Fibroblast of skin of back (primary cell): ENCODE measurements at regions not wholly inside any gene's neighbourhood (a gene's known extent, or its start where the extent isn't known, plus 50 kb on each side); places are given as distances from the start of the nearest gene placed in this dataset.
A peak's percentile ranks its signal among the peaks of the same experiment; 100 is the strongest.
"Not testable (repeated sequence)": the region's sequence is repeated elsewhere in the genome, so short reads cannot be mapped to it uniquely, and the experiment has no call there.

Source experiments
- DNase-seq: peaks from one replicate; pipeline ENCODE4 v3.0.0-alpha.2; 2013

- DNase-seq: no peak
These were observed 101.5 kb upstream of the RAP1B start for GRCh38 chr12:68509242-68509641.

GRCh38 chr12:68510397-68510796 is 100.3 kb upstream of the RAP1B start:
- DNase-seq: no peak

- DNase-seq: no peak
These were observed 95.8 kb upstream of the RAP1B start for GRCh38 chr12:68514807-68515411.

GRCh38 chr12:68515793-68516192 is 94.9 kb upstream of the RAP1B start:
- no peak for DNase-seq

DNA sequence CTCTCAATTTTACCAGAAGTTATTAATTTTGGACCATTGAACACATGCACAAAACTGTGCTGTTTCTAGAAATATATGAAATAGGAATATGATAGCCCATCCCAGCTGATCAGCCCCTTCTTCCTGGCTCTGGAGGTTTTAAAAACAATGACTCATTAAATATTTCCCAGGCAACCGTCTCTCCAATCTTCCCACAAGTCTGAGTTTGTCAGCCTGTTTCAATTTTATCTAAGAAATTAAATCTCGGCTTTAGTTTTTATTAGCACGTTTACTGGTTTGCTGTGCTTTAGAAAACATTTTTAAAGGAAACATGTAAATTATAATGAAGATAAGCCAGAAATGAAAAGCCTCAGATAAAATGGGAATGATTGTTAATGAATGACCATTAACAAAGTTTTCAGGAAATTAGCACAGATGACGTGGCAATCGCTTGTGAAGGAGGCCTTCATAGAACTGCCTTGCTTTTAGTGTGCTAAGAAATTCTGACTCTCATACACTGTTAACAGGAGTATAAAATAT is 89.3 kb upstream of the RAP1B start:
- DNase-seq: peak; percentile 88

DNA sequence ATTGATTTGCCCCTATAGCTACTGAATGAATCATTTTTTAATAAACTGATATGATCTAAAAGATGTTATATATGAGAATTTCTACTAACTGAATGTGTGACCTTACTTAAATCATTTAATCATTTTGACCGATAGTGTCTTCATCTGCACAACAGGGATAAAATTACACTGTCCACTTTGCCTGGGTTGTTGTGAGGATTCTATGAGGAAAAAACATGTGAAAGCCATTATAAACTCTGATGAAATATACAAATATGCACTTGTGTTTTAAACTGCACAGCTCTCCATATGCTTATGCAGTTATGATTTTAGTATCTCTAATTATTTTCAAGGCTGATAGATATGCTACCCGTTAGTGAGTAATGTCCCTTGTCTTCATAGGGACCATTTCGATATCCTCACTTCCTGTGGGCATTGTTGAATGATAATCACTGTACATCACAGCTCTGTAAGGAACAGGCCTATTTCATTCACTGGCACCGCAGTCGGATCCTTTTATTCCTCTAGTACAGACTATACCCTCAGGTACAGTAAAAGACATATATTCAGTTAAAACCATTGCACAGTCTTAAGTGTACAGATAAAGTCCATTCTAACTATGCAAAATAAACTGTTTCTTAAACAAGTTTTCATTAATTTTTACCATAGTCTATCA is 88.7 kb upstream of the RAP1B start:
- peak; percentile 33 for DNase-seq

GRCh38 chr12:68529466-68529865 is 81.2 kb upstream of the RAP1B start:
- no peak for DNase-seq

DNA sequence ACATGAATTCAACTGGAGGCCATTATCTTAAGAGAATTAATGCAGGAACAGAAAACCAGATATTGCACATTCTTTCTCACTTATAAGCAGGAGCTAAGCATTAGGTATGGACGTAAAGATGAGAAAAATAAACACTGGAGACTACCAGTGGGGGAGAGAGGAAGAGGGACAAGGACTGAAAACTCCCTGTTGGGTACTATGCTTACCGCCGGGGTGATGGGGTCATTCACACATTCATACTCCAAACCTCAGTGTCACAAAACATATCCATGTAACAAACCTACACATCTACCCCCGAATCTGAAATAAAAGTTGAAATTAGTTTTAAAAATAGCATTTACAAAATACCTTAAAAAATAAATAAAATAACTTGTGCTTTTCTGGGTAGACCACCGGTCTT is 80.8 kb upstream of the RAP1B start:
- DNase-seq: no peak

DNA sequence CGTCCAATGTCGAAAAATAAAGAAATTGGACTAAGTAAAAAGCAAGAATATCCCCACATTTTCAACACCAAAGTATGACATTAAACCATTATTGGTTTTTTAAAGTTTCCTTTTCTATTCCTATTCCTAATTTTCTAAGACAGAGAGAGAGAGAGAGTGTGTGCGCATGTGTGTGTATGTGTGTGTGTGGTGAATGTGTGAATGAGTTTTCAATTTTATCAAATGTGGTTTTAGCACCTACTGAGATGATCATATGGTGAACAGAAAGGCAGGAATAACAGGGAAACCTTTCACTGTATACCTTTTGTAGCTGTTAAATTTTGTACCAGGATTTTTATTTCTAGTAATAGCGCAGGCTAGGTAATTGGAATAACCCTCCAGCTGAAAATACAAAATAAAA is 80.4 kb upstream of the RAP1B start:
- no peak for DNase-seq

DNA sequence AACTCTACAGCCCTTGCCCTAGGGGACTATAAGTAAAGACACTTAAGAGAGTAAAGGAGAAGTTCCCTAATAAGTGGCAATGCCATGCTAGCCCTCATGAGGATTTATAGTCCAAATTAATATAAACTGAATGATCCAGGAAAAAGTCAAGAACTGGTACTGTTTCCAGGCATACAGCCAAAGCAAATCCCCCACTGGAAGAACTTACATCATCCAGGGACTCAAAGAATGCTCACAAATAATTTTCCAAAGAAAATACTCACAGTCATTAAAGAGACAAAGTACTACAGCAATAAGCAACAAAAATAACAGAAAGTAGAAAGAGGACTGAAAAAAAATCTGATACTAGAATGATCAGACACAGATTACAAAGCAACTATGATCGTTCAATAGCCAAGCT is 79.7 kb upstream of the RAP1B start:
- peak; percentile 90 for DNase-seq

DNA sequence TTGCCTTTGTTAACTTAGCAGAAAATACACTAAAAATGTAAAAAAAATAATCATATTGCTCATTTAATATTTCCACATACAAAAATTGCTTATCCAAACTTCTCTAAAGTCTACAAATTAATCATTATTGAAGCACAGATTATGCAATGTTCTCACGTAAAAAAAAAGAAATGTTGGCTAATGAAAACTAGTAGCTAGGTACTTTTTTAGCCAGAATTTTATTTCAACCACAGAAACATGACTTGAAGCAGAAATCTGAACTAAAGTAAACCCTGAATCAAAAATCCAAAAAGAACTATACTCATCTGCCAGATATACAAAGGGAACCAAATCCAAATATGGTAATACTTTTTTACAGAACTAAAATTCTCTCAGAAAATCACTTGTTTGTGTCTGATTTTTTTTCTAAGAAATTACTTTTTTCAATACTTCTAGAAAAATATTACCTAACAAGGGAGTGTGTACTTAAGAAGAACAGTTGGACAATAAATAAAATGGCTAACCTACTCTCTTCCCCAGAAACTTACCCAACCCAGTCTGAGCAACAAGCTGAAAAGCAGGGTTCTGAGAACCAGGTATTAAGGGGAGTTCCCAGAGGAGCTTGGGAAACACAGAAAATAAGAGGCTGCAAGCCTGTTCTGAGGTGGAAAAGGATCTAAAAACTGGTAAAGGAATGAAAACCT is 78.4 kb upstream of the RAP1B start:
- DNase-seq: no peak

- DNase-seq: no peak
These were observed 77.8 kb upstream of the RAP1B start for GRCh38 chr12:68532887-68533248.

DNA sequence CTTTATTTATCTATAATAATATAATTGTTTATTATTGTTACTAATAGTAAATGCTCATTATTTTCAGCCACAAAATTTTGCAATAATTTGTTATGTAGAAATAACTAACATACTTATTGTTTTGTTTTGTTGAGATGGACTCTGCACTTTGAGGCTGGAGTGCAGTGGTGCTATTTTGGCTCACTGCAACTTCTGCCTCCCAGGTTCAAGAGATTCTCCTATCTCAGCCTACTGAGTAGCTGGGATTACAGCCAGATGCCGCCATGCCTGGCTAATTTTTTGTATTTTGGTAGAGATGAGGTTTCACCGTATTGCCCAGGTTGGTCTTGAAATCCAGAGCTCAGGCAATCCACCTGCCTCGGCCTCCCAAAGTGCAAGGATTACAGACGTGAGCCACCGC is 76.6 kb upstream of the RAP1B start:
- DNase-seq: no peak

DNA sequence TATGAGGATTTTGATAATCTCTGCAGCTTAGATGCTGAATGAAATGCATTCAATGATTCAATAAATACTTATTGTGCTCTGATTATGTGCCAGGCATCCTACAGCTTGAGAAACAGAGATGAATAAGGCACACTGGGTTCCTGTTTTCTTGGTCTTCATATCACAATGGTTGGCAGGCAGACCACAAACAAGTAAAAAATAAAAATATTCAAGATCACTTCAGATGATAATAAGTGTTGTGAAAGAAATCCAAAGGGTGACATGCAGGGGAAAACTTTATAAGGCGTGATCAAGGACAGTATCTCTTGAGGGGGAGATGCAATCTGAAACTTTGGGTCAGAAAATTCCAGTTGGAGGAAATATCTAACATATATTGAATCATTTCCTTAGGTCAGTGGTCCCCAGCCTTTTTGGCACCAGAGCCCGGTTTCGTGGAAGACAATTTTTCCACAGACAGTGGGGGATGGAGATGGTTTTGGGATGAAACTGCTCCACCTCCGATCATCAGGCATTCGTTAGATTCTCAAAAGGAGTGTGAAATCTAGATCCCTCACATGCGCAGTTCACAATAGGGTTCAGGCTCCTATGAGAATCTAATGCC is 73.7 kb upstream of the RAP1B start:
- no peak for DNase-seq

- no peak for DNase-seq
These were observed 73.1 kb upstream of the RAP1B start for GRCh38 chr12:68537571-68537970.

DNA sequence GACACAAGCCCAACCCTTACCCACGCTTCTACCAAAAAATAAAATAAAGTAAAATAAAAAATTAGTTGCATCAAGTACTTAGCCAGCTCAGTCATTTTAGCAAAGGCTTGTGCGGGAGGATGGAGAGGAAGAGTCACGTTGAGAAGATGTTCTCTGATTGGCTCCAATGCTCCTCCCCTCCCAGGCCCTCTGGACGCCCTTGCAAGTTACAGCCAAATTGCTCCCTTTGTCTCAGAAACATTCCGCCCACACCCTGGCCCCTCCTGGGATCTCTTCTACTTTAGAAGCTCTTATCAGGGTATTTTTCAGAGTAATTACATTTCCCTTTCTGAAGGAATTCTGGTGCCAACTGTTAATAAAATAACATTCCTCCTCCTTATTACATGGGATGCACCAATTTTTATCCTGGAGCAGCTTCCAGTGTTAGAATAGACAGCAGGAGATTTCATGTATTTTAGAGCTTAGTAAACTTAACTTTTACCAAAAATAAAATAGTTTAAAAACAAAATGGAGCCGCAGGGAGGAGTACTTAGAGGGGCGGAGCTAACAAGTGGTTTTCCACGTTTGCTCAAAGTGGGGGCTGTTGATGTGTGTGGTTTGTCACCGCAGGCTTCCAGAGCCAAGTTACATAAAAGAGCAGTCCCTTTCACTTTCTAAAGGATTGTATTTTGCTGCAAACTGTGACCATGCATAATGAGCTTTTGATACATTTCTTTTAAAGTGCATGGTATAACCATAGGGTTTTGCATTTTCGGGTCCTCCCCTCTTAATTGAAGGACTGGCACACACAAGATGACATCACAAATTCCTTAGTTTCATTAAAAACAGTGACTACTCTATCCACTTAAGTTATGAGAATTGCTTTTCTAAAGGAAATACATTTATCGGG is 71.7 kb upstream of the RAP1B start:
- DNase-seq: peak; percentile 62

- DNase-seq: no peak
These were observed 71.1 kb upstream of the RAP1B start for GRCh38 chr12:68539615-68539952.

DNA sequence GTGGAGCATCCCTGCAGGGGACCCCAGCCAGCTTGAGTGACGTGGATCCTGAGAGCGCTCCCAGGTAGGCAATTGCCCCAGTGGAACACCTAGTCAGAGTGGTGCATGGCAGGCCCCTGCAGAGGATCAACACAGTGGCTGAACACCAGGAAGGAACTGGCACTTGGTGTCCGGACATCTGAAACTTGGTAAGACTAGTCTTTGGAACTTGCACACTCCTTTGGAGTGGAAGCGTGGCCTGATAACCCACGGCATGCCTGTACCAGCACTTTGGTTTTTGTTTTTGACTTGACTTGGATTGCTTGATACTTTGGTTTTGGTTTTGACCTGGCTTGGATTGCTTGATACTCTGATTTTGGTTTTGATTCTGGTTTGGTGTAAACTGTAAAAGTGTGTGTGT is 69.9 kb upstream of the RAP1B start:
- not testable (repeated sequence) for DNase-seq

- not testable (repeated sequence) for DNase-seq
These were observed 63.4 kb upstream of the RAP1B start for GRCh38 chr12:68547318-68547717.

DNA sequence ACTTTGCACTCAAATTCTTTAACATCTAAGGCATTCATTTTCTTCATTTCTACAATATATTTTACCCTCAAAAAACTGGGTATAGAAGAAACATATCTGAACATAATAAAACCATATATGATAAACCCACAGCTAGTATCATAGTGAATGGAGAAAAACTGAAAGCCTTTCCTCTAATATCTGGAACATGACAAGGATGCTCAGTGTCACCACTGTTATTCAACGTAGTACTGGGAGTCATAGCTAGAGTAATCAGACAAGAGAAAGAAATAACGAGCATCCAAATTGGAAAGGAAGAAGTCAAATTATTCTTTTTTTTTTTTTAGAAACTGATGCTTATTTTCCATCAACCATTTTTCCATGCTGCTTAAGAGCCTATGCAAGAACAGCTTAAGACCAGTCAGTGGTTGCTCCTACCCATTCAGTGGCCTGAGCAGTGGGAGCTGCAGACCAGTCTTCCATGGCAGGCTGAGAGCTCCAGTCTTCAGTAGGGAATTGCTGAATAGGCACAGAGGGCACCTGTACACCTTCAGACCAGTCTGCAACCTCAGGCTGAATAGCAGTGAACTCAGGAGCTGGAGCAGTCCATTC is 58.0 kb upstream of the RAP1B start:
- not testable (repeated sequence) for DNase-seq

DNA sequence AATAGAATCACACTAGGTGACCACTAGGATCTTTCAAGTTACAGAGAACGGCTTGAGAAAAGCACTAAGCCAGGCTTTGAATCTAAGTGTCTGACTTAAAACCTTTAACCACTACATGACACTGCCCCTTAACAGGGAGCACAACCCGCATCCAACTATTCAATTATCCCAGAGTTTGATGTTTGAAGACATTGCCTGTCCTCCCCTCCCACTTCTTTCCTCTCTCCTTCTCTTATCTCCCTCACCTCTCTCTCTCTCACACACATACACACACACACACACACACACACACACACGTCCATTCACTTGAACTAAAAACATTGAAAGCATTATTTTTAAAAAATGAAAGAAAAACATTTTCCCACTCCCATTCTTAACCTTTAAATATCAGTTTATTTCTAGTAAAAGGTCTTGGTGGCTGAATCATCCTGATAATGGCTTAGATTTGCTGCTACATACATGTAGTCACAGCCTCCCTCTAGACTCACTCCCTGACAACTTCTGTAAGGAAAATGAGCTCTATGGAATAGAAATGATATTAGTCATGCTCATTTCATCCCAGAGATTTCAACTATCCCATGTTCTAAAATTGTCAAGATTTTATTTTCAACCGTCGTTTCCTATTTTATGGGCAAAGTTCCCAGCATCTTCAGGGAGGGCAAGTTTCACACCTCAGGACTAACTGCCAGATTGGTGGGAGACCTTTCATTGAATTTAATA is 53.5 kb upstream of the RAP1B start:
- DNase-seq: peak; percentile 96

GRCh38 chr12:68559246-68559645 is 51.5 kb upstream of the RAP1B start:
- peak; percentile 45 for DNase-seq
